Common myeloid progenitor, CD34-positive (primary cell): ENCODE measurements at regions not wholly inside any gene's neighbourhood (a gene's known extent, or its start where the extent isn't known, plus 50 kb on each side); places are given as distances from the start of the nearest gene placed in this dataset.

Experiments used
- CTCF ChIA-PET: fragments of 350-600 bp; sonication (Branson Sonifier 250); formaldehyde crosslinking; loops from one replicate; lab custom pipeline; 2021; ENCODE audit warnings: antibody characterized with exemption; lab: Charles Lee
- POLR2A ChIA-PET: fragments of 350-600 bp; sonication (Branson Sonifier 250); formaldehyde crosslinking; loops from one replicate; lab custom pipeline; 2021; ENCODE audit warnings: antibody characterized with exemption; lab: Charles Lee
- DNase-seq, 3 donors: peaks; one replicate each; pipeline versions ENCODE4 v3.0.0 to v3.0.0-alpha.2; 2013
- H3K27ac ChIP-seq, 2 experiments: 1 replicate in 1 of 2; 2 replicates in 1 of 2; pipeline ENCODE4 v1.7.0; 2013; ENCODE audit warnings: inconsistent platforms in 2 of 2, low read length in 2 of 2, mild to moderate bottlenecking in 2 of 2, low read depth in 1 of 2, moderate library complexity in 1 of 2; ENCODE audit not compliant: severe bottlenecking in 2 of 2, insufficient read depth in 1 of 2, poor library complexity in 1 of 2
- H3K27me3 ChIP-seq, 5 experiments: replicated peaks in 2 of 5; 1 replicate in 3 of 5; 2 replicates in 2 of 5; pipeline versions ENCODE4 v1.6.1 to v1.7.0; 2013; ENCODE audit warnings: low read length in 4 of 5, mild to moderate bottlenecking in 2 of 5, moderate library complexity in 2 of 5, inconsistent platforms in 1 of 5; ENCODE audit not compliant: insufficient read depth in 5 of 5, control insufficient read depth in 4 of 5
- H3K36me3 ChIP-seq, 4 experiments: 1 replicate in 2 of 4; 2 replicates in 2 of 4; pipeline versions ENCODE4 v1.6.1 to v1.7.0; 2013; ENCODE audit warnings: low read length in 3 of 4, control low read depth in 1 of 4, mild to moderate bottlenecking in 1 of 4; ENCODE audit not compliant: control insufficient read depth in 4 of 4, insufficient read depth in 4 of 4
- H3K4me1 ChIP-seq, 4 experiments: 1 replicate in 3 of 4; 2 replicates in 1 of 4; pipeline versions ENCODE4 v1.6.1 to v1.7.1; 2013; ENCODE audit warnings: low read length in 3 of 4, mild to moderate bottlenecking in 3 of 4, control low read depth in 1 of 4, inconsistent platforms in 1 of 4, moderate library complexity in 1 of 4; ENCODE audit not compliant: control insufficient read depth in 4 of 4, insufficient read depth in 4 of 4; ENCODE audit errors: control extremely low read depth in 1 of 4
- H3K4me3 ChIP-seq, 7 experiments: 1 replicate in 4 of 7; 2 replicates in 3 of 7; pipeline versions ENCODE4 v1.5.1 to v1.7.0; 2013; ENCODE audit warnings: mild to moderate bottlenecking in 7 of 7, low read length in 6 of 7, moderate library complexity in 6 of 7, inconsistent platforms in 2 of 7, low read depth in 2 of 7, control low read depth in 1 of 7; ENCODE audit not compliant: insufficient read depth in 4 of 7, control insufficient read depth in 1 of 7; ENCODE audit errors: extremely low read depth in 1 of 7
- H3K9me3 ChIP-seq, 5 experiments: 1 replicate in 4 of 5; 2 replicates in 1 of 5; pipeline versions ENCODE4 v1.6.1 to v1.7.1; 2013; ENCODE audit warnings: low read length in 4 of 5, mild to moderate bottlenecking in 2 of 5, inconsistent platforms in 1 of 5, low read depth in 1 of 5, moderate library complexity in 1 of 5; ENCODE audit not compliant: control insufficient read depth in 4 of 5, insufficient read depth in 2 of 5; ENCODE audit errors: control extremely low read depth in 1 of 5
- WGBS: methylation state at CpG from one replicate; pipeline ENCODE4 v1.1.5; 2013; ENCODE audit not compliant: insufficient coverage; 5-methylcytosine and 5-hydroxymethylcytosine counted together

DNA sequence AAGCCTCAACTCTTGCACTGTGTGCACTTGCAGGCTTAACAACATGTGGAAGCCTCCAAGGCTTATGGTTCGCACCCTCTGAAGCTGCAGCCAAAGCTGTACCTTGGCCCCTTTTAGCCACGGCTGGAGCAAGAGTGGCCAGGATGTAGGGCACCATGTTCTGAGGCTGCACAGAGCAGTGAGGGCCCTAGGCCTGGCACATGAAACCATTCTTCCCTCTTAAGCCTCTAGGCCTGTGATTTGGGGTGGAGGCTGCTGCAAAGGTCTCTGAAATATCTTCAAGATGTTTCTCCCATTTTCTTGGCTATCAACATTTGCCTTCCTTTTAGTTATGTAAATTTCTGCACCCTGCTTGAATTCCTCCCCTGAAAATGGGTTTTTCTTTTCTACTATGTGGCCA lies 161.9 kb upstream of the SPATS2L start:
- peaks cover 0 to 2% (median 0%) of the 10 kb centered on the region in 5 experiments for H3K27me3 ChIP-seq
- H3K9me3 ChIP-seq, result peaks cover 0 to 10% (median 2%) of the 10 kb centered on the region in 5 experiments
- H3K27ac ChIP-seq, result no peak overlapping the region
- ChIA-PET CTCF (no interaction called here), POLR2A (no interaction called here)
- 100% methylated on average over 2 of the region's 2 CpGs for WGBS
- DNase-seq, result no peak
- H3K4me1 ChIP-seq, result no peaks in the 10 kb centered on the region
- no peak overlapping the region for H3K4me3 ChIP-seq
- H3K36me3 ChIP-seq, result no peaks in the 10 kb centered on the region

DNA sequence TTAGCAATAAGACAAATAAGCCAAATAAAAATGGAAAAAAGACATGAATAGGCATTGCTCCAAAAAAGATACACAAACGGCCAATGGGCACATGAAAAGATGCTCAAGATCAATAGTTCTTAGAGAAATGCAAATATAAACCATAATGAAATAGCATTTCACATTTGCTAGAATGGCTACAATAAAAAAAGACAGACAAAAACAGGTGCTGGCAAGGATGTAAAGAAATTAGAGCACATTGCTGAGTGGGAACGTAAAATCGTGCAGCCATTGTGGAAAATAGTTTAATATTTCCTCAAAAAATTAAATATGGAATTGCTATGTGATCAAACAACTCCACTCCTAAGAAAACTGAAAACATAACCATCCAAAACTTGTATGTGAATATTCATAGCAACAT lies 160.0 kb upstream of the SPATS2L start:
- ChIA-PET POLR2A (no interaction called here), CTCF (no interaction called here)
- no peaks in the 10 kb centered on the region for H3K36me3 ChIP-seq
- no peak overlapping the region for H3K4me3 ChIP-seq
- no peak for DNase-seq
- no peaks in the 10 kb centered on the region for H3K4me1 ChIP-seq
- no peak overlapping the region for H3K27ac ChIP-seq
- H3K9me3 ChIP-seq, result peaks cover 0 to 13% (median 5%) of the 10 kb centered on the region in 5 experiments
- no CpG with 5 or more reads among the region's 3 CpGs for WGBS
- peaks cover 0 to 2% (median 0%) of the 10 kb centered on the region in 5 experiments for H3K27me3 ChIP-seq

DNA sequence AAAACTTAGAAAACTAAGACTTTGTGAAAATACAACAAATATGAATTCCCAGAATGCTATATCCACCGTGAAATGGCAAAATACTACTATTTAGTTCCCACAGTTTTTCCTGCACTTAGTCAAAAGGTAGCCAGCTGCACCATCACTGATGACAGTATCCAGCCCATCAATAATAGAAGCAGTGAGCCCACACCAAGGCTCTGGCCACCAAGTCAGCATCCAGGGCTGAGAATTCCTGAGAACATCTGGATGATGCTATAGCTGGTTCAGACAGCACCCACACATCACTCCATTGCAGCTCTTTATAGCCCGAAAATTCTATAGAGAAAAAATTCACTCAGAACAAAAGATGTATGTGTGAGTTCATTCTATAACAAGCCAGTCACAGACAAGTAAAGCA lies 159.1 kb upstream of the SPATS2L start:
- peaks cover 0 to 17% (median 5%) of the 10 kb centered on the region in 5 experiments for H3K9me3 ChIP-seq
- 100% methylated on average over 1 of the region's 2 CpGs for WGBS

DNA sequence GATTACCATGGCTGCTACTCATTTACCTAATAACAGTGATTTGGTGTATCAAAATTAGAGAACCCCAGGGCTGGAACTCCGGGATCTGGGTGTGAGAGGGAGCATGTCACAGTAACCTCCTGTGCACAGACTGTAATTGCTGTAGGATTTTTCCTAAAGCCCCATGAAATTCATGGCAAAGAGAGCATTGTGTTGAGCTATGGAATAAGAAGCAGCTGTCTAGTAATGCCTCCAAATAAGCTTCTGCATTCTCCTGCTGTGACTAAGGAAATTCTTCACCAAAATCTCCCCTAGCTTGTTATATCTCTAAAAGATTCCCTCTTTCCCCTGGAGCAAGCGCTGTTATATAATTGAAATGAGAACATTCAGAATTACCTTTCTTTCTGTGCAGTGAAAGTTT lies 158.1 kb upstream of the SPATS2L start:
- H3K4me1 ChIP-seq, result no peaks in the 10 kb centered on the region
- ChIA-PET POLR2A (interaction anchor here (0.6 kb wide), 1 partner anchor 12 kb away, joined by 4 read pairs; no protein-coding TSS in a partner anchor), CTCF (no interaction called here)
- H3K27me3 ChIP-seq, result peaks cover 0 to 2% (median 0%) of the 10 kb centered on the region in 5 experiments
- H3K27ac ChIP-seq, result no peak overlapping the region
- no peaks in the 10 kb centered on the region for H3K36me3 ChIP-seq
- peaks cover 0 to 24% (median 5%) of the 10 kb centered on the region in 5 experiments for H3K9me3 ChIP-seq
- no peak for DNase-seq
- no peak overlapping the region for H3K4me3 ChIP-seq
- no CpG with 5 or more reads among the region's 2 CpGs for WGBS

More for the DNA sequence above, 159.1 kb upstream of the SPATS2L start:
- no peak overlapping the region for H3K27ac ChIP-seq
- no peaks in the 10 kb centered on the region for H3K36me3 ChIP-seq
- no peaks in the 10 kb centered on the region for H3K4me1 ChIP-seq
- H3K27me3 ChIP-seq, result peaks cover 0 to 2% (median 0%) of the 10 kb centered on the region in 5 experiments
- ChIA-PET CTCF (no interaction called here), POLR2A (no interaction called here)
- no peak for DNase-seq
- no peak overlapping the region for H3K4me3 ChIP-seq

DNA sequence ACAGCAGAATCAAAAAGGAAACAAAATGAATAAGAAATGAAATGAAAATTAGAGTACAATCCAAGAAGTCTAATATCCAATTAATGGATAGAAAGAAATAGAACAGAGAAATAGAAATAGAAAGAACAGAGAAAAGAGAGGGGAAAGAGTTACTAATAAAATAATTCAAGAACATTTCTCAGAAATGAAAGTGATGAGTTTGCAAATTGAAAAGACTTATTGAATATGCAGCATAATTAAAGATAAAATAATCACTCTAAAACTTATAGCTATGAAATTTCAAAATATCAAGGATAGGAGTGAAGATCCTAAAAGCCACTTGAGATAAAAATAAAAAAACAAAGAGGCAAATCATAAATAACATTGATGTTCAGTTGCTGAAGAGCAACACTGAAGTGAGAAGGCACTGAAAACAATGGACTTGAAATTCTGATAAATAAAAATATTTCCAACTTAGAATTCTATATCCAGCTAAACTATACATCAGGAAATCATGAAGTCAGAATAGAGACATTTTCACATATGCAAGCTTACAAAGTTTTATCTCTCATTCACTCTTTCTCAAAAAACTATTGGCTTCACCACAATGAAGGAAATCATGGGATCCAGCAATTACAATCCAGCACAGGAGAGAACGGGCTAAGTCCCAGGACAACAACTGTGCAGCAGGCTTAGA lies 155.9 kb upstream of the SPATS2L start:
- no peak for DNase-seq
- no peak overlapping the region for H3K4me3 ChIP-seq
- ChIA-PET CTCF (no interaction called here), POLR2A (no interaction called here)
- H3K27ac ChIP-seq, result no peak overlapping the region
- H3K4me1 ChIP-seq, result no peaks in the 10 kb centered on the region
- WGBS, result 100% methylated on average over 1 of the region's 1 CpG
- no peaks in the 10 kb centered on the region for H3K36me3 ChIP-seq
- peaks cover 0 to 14% (median 2%) of the 10 kb centered on the region in 5 experiments for H3K9me3 ChIP-seq
- peaks cover 0 to 2% (median 0%) of the 10 kb centered on the region in 5 experiments for H3K27me3 ChIP-seq

DNA sequence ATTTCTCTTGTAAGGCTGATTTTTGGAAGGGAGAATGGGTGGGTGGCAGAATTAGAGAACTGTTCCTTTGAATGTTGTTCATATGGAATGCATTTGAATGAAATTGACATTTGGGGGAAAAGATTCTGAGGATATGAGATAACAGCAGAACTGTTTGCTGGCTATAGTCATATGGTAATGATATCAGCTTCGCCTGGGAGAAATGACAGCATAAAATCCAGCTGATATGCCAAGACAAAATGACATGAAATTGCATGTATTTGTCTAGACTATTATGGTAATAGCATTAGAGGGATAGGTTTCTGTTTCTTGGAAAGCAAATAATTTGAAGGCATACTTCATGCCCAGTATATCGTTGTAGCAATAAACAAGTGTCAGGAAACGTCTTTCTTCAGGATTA lies 150.8 kb upstream of the SPATS2L start:
- Histone ChIP-seq H3K9me3 (peaks cover 0 to 14% (median 0%) of the 10 kb centered on the region in 5 experiments), H3K27ac (no peak overlapping the region), H3K27me3 (no peaks in the 10 kb centered on the region), H3K36me3 (no peaks in the 10 kb centered on the region), H3K4me1 (no peaks in the 10 kb centered on the region), H3K4me3 (no peak overlapping the region)
- ChIA-PET CTCF (interaction anchor here (1.6 kb wide), 1 partner anchor 17 kb away, joined by 3 read pairs; no protein-coding TSS in a partner anchor), POLR2A (no interaction called here)
- no peak for DNase-seq
- 100% methylated on average over 1 of the region's 3 CpGs for WGBS

DNA sequence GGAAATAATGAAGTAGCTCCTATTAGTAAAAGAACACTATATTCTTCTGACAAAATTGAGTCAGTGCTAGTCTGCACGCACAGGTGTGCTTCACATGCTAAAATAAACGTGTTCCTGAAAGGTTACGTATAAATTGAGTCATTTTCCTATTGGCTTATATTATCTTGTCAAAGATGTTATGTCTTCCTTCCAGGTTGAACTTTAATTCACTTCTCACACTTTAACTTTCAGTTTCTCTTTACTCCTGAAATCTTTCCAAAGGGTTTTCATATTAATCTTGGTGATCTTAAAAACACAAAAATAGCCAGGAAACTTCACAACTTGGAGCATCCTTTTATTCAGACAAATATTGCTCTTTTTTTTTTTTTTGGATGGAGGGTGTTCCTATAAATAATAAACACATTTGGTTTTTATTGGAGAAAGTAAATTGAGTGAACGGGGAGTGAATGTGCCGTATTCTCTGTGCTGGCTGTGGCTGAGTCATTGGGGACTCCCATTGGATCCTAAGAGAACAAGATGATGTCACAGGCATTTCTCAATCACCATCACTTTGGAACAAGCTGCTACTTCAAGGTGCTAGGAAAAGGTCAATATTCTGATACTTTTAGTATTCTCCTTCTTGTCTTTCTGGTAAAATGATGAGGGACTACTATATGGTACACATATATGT lies 150.2 kb upstream of the SPATS2L start:
- Histone ChIP-seq H3K27me3 (no peaks in the 10 kb centered on the region), H3K4me3 (no peak overlapping the region), H3K4me1 (no peaks in the 10 kb centered on the region), H3K9me3 (peaks cover 0 to 11% (median 0%) of the 10 kb centered on the region in 5 experiments), H3K36me3 (no peaks in the 10 kb centered on the region), H3K27ac (no peak overlapping the region)
- DNase-seq, result no peak
- ChIA-PET POLR2A (no interaction called here), CTCF (no interaction called here)
- 81% methylated on average over 2 of the region's 5 CpGs for WGBS
